AG09309 (cell line): ENCODE measurements at regions not wholly inside any gene's neighbourhood (a gene's known extent, or its start where the extent isn't known, plus 50 kb on each side); places are given as distances from the start of the nearest gene placed in this dataset.

Source experiments
- DNase-seq: peaks from one replicate; pipeline ENCODE4 v3.0.0-alpha.2; 2010; ENCODE audit warnings: low read depth
- H3K4me3 ChIP-seq: 2 replicates; pipeline ENCODE4 v1.5.1; 2011; ENCODE audit warnings: mild to moderate bottlenecking, low read depth, low read length, moderate library complexity; ENCODE audit not compliant: control insufficient read depth
- CTCF ChIP-seq: IDR thresholded peaks from 2 replicates; pipeline ENCODE4 v1.5.1; 2011; ENCODE audit warnings: mild to moderate bottlenecking, low read depth, low read length, inconsistent platforms; ENCODE audit not compliant: insufficient read depth, control insufficient read depth; ENCODE audit errors: missing control alignments

GRCh38 chr20:48017992-48018391, 232.7 kb upstream of the SULF2 start:
- DNase-seq, result no peak
- H3K4me3 ChIP-seq, result no peak overlapping the region
- no peak for TF ChIP-seq CTCF

GRCh38 chr20:48017509-48017908, 232.2 kb upstream of the SULF2 start:
- no peak for TF ChIP-seq CTCF
- no peak for DNase-seq
- H3K4me3 ChIP-seq, result no peak overlapping the region

- DNase-seq, result peak; percentile 98
- H3K4me3 ChIP-seq, result no peak overlapping the region
- TF ChIP-seq CTCF, result no peak
Observed at GRCh38 chr20:48015943-48016723, 230.9 kb upstream of the SULF2 start.

- no peak overlapping the region for H3K4me3 ChIP-seq
- DNase-seq, result no peak
- TF ChIP-seq CTCF, result no peak
Observed at GRCh38 chr20:48015141-48015910, 230.0 kb upstream of the SULF2 start.

GRCh38 chr20:48012401-48012974, 227.2 kb upstream of the SULF2 start:
- TF ChIP-seq CTCF, result peak; percentile 78
- H3K4me3 ChIP-seq, result no peak overlapping the region
- DNase-seq, result peak; percentile 95

- TF ChIP-seq CTCF, result no peak
- H3K4me3 ChIP-seq, result no peak overlapping the region
Observed at GRCh38 chr20:48011025-48011424, 225.7 kb upstream of the SULF2 start.

More at GRCh38 chr20:48011025-48011424, 225.7 kb upstream of the SULF2 start:
- no peak for DNase-seq
